Endothelial cell of umbilical vein (primary cell): ENCODE measurements at regions not wholly inside any gene's neighbourhood (a gene's known extent, or its start where the extent isn't known, plus 50 kb on each side); places are given as distances from the start of the nearest gene placed in this dataset.

ENCODE experiments used
- BruUV-seq: library from RNA; stranded (reverse); fragments of 400-500 nt; replicated peaks from 2 replicates; lab custom pipeline; 2021; lab: Mats Ljungman, UMichigan
- CTCF ChIA-PET: fragments of 300-600, 350-600 bp; sonication (Branson Sonifier 250); formaldehyde crosslinking; loops from one replicate; lab custom pipeline; 2021; ENCODE audit warnings: antibody characterized with exemption, inconsistent platforms; lab: Charles Lee
- POLR2A ChIA-PET: fragments of 300-600, 350-600 bp; sonication (Branson Sonifier 250); formaldehyde crosslinking; loops from one replicate; lab custom pipeline; 2021; ENCODE audit warnings: antibody characterized with exemption, inconsistent platforms; lab: Charles Lee
- DNase-seq: peaks from one replicate; pipeline ENCODE4 v3.0.0-alpha.2; 2011; ENCODE audit warnings: low read depth, low spot score
- FAIRE-seq: peaks from 2 replicates; lab custom pipeline; 2011; peaks lifted over from hg19 to GRCh38; lab: Jason Lieb, UNC
- H2AFZ ChIP-seq: 2 replicates; pipeline ENCODE4 v1.6.0; 2012; ENCODE audit warnings: low read depth, low read length, control low read depth, inconsistent platforms
- H3K27ac ChIP-seq: 2 replicates; pipeline ENCODE4 v1.5.1; 2011; ENCODE audit warnings: low read depth, mild to moderate bottlenecking, control low read depth, low read length, moderate library complexity; ENCODE audit not compliant: insufficient read depth
- H3K27me3 ChIP-seq, 2 experiments: 2 replicates each; pipeline versions ENCODE4 v1.6.0 to v1.6.1; 2011; ENCODE audit warnings: low read length in 2 of 2, mixed read lengths in 1 of 2; ENCODE audit not compliant: control insufficient read depth in 2 of 2, insufficient read depth in 2 of 2
- H3K36me3 ChIP-seq, 2 experiments: 2 replicates in 1 of 2; 3 replicates in 1 of 2; pipeline ENCODE4 v1.5.1; 2011; ENCODE audit warnings: low read length in 2 of 2, mild to moderate bottlenecking in 1 of 2, moderate library complexity in 1 of 2; ENCODE audit not compliant: control insufficient read depth in 2 of 2, insufficient read depth in 2 of 2; ENCODE audit errors: extremely low read depth in 1 of 2
- H3K4me1 ChIP-seq: 3 replicates; pipeline ENCODE4 v1.5.1; 2011; ENCODE audit warnings: mild to moderate bottlenecking, low read length; ENCODE audit not compliant: control insufficient read depth, insufficient read depth; ENCODE audit errors: extremely low read depth
- H3K4me2 ChIP-seq: 2 replicates; pipeline ENCODE4 v1.6.1; 2011; ENCODE audit warnings: low read length, control low read depth, mixed read lengths; ENCODE audit not compliant: insufficient read depth
- H3K4me3 ChIP-seq, 3 experiments: fragments of 200-600 bp in 1 of 3; sonication (generic), shearing (Covaris generic) in 1 of 3; replicated peaks in 1 of 3; 2 replicates each; pipeline ENCODE4 v1.5.1; 2011 to 2016; ENCODE audit warnings: control low read depth in 3 of 3, low read length in 3 of 3, mild to moderate bottlenecking in 2 of 3, inconsistent platforms in 1 of 3, low read depth in 1 of 3, moderate library complexity in 1 of 3; ENCODE audit not compliant: insufficient read depth in 1 of 3
- H3K79me2 ChIP-seq: 2 replicates; pipeline ENCODE4 v1.6.0; 2012; ENCODE audit warnings: low read length, inconsistent platforms; ENCODE audit not compliant: control insufficient read depth, insufficient read depth
- H3K9ac ChIP-seq: replicated peaks from 2 replicates; pipeline ENCODE3; 2011; ENCODE audit warnings: low read length, control low read depth; ENCODE audit not compliant: insufficient read depth; ENCODE audit errors: extremely low read depth
- H3K9me1 ChIP-seq: replicated peaks from 3 replicates; pipeline ENCODE4 v1.6.0; 2011; ENCODE audit warnings: mild to moderate bottlenecking, low read length; ENCODE audit not compliant: control insufficient read depth, insufficient read depth; ENCODE audit errors: extremely low read depth
- H3K9me3 ChIP-seq: replicated peaks from 2 replicates; pipeline ENCODE4 v1.5.1; 2012; ENCODE audit warnings: low read length, inconsistent platforms; ENCODE audit not compliant: control insufficient read depth, insufficient read depth
- H4K20me1 ChIP-seq: replicated peaks from 2 replicates; pipeline ENCODE3; 2011; ENCODE audit warnings: mild to moderate bottlenecking, low read length; ENCODE audit not compliant: control insufficient read depth, insufficient read depth; ENCODE audit errors: extremely low read depth
- EZH2 ChIP-seq: IDR thresholded peaks from 2 replicates; pipeline ENCODE4 v1.6.1; 2012; ENCODE audit warnings: borderline replicate concordance, low read depth, mild to moderate bottlenecking, moderate library complexity, low read length, inconsistent platforms; ENCODE audit not compliant: severe bottlenecking
- FOS ChIP-seq: IDR thresholded peaks from 2 replicates; pipeline ENCODE4 v1.6.1; 2011; ENCODE audit warnings: mild to moderate bottlenecking, low read length, moderate library complexity, borderline replicate concordance; ENCODE audit not compliant: insufficient read depth
- GATA2 ChIP-seq: IDR thresholded peaks from 2 replicates; pipeline ENCODE4 v1.7.0; 2011; ENCODE audit warnings: low read depth, mild to moderate bottlenecking, moderate library complexity, mixed read lengths, low read length; ENCODE audit not compliant: insufficient read length, insufficient read depth
- JUN ChIP-seq: IDR thresholded peaks from 2 replicates; pipeline ENCODE4 v1.6.1; 2011; ENCODE audit warnings: borderline replicate concordance, low read depth; ENCODE audit not compliant: insufficient read length, insufficient read depth
- MYC ChIP-seq: IDR thresholded peaks from one replicate; pipeline ENCODE4 v1.6.1; 2011; ENCODE audit warnings: mild to moderate bottlenecking, low read depth, low read length
- POLR2A ChIP-seq: IDR thresholded peaks from 2 replicates; pipeline ENCODE4 v1.6.1; 2012; ENCODE audit warnings: low read depth, mild to moderate bottlenecking, control low read depth, low read length
- POLR2AphosphoS5 ChIP-seq: IDR thresholded peaks from 2 replicates; pipeline ENCODE4 v1.6.1; 2012; ENCODE audit warnings: low read depth, mild to moderate bottlenecking, control low read depth, low read length, moderate library complexity; ENCODE audit not compliant: insufficient read depth
- dilution Hi-C: fragments of 300-500 bp; cut with MboI; formaldehyde crosslinking; loops from one replicate; pipeline ENCODE4 v1.15.0; 2019; ENCODE audit warnings: low sequenced_read_pairs; ENCODE audit not compliant: extremely low pct_ligation_motif_present
- intact Hi-C: fragments of 100-400 bp; cut with micrococcal nuclease; formaldehyde crosslinking; loops from one replicate; pipeline ENCODE4 v1.10.0; 2022
- TF ChIP-seq, protein P1 (sequence below): IDR thresholded peaks from 2 replicates; pipeline ENCODE4 v1.6.1; 2011; ENCODE audit not compliant: insufficient read depth, insufficient read length
- TF ChIP-seq, protein P2 (sequence below), 2 donors: IDR thresholded peaks; 1 replicate in 1 of 2; 2 replicates in 1 of 2; pipeline ENCODE4 v1.5.1; 2011; ENCODE audit warnings: low read length in 2 of 2, mild to moderate bottlenecking in 2 of 2, moderate library complexity in 2 of 2, control low read depth in 1 of 2, inconsistent platforms in 1 of 2, low read depth in 1 of 2; ENCODE audit not compliant: insufficient read depth in 1 of 2; ENCODE audit errors: extremely low read depth in 1 of 2

DNA sequence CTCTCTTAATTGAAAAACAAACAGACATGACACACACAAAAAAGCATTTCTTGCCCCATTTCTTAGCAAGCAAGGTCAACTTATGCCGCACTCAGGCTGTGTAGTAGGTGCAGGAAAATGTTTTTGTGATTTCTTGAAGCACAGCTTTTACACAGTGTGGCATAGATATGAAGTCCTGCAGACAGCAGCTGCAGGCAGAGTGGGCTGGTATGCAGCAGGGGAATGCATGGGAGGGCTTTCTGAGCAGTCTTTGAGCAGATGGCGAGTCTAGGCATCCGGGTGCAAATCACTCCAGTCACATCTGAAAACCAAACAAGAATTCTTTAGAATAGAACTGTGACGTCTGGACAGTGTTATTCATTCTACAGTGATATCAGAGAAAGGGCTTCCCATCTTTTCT is 87.5 kb downstream of the BLID start:
- Histone ChIP-seq H3K79me2 (no peaks in the 10 kb centered on the region), H3K27me3 (peaks cover 0 to 2% of the 10 kb centered on the region in 2 experiments), H3K4me2 (no peak overlapping the region), H2AFZ (no peak overlapping the region), H3K27ac (no peak overlapping the region), H3K36me3 (no peaks in the 10 kb centered on the region), H3K9ac (no peak overlapping the region), H3K9me3 (no peaks in the 10 kb centered on the region), H3K4me1 (no peaks in the 10 kb centered on the region), H4K20me1 (no peaks in the 10 kb centered on the region), H3K4me3 (no peak overlapping the region), H3K9me1 (no peaks in the 10 kb centered on the region)
- TF ChIP-seq POLR2A, result no peak
- TF ChIP-seq, protein P1, sequence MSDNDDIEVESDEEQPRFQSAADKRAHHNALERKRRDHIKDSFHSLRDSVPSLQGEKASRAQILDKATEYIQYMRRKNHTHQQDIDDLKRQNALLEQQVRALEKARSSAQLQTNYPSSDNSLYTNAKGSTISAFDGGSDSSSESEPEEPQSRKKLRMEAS, result no peak
- TF ChIP-seq EZH2, result no peak
- TF ChIP-seq GATA2, result no peak
- TF ChIP-seq, protein P2, sequence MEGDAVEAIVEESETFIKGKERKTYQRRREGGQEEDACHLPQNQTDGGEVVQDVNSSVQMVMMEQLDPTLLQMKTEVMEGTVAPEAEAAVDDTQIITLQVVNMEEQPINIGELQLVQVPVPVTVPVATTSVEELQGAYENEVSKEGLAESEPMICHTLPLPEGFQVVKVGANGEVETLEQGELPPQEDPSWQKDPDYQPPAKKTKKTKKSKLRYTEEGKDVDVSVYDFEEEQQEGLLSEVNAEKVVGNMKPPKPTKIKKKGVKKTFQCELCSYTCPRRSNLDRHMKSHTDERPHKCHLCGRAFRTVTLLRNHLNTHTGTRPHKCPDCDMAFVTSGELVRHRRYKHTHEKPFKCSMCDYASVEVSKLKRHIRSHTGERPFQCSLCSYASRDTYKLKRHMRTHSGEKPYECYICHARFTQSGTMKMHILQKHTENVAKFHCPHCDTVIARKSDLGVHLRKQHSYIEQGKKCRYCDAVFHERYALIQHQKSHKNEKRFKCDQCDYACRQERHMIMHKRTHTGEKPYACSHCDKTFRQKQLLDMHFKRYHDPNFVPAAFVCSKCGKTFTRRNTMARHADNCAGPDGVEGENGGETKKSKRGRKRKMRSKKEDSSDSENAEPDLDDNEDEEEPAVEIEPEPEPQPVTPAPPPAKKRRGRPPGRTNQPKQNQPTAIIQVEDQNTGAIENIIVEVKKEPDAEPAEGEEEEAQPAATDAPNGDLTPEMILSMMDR (IDR thresholded peaks at IDR 0.05; ENCODE audit: extremely low read depth in 1 of 2, insufficient read depth in 1 of 2, low read depth in 1 of 2, low read length in 2 of 2), result no peak
- TF ChIP-seq JUN, result no peak
- TF ChIP-seq MYC, result no peak
- TF ChIP-seq FOS, result no peak
- TF ChIP-seq POLR2AphosphoS5, result no peak
- CTCF ChIA-PET, result interaction anchor here (1.3 kb wide), 1 partner anchor 73 kb away, joined by 4 read pairs; no protein-coding TSS in a partner anchor
- FAIRE-seq (no peak), DNase-seq (no peak)
- intact Hi-C loops (no loop called here), dilution Hi-C loops (no loop called here)
- BruUV-seq, result no TSS peak
- POLR2A ChIA-PET, result no interaction called here
